ENCODE measurements at regions not wholly inside any gene's neighbourhood (a gene's known extent, or its start where the extent isn't known, plus 50 kb on each side); places are given as distances from the start of the nearest gene placed in this dataset.

- Histone ChIP-seq H2BK20ac (ENCODE audit: low read depth, low read length, poor library complexity, severe bottlenecking) (no peak overlapping the region), H3K27me3 (ENCODE audit: insufficient read depth, low read length) (no peaks in the 10 kb centered on the region), H2BK12ac (ENCODE audit: insufficient read length, low read depth, low read length) (no peak overlapping the region), H2AFZ (ENCODE audit: low read length) (no peak overlapping the region), H3K18ac (ENCODE audit: insufficient read length, low read depth, low read length) (no peak overlapping the region), H4K5ac (ENCODE audit: insufficient read length, low read depth, low read length) (no peak overlapping the region), H2AK5ac (ENCODE audit: insufficient read length, low read length) (no peak overlapping the region), H3K4me1 (ENCODE audit: insufficient read depth, low read length) (no peaks in the 10 kb centered on the region), H3K23me2 (ENCODE audit: insufficient read length, low read depth, low read length, poor library complexity, severe bottlenecking) (no peaks in the 10 kb centered on the region), H3K23ac (ENCODE audit: insufficient read length, low read depth, low read length) (no peak overlapping the region), H4K91ac (ENCODE audit: insufficient read length, low read depth, low read length) (no peak overlapping the region), H3K9me3 (ENCODE audit: control insufficient read depth, low read depth, low read length) (no peaks in the 10 kb centered on the region), H3K4me2 (ENCODE audit: insufficient read depth, insufficient read length, low read length) (no peak overlapping the region), H3K4ac (ENCODE audit: low read depth, low read length) (no peak overlapping the region), H3K79me2 (ENCODE audit: insufficient read depth, low read length) (no peaks in the 10 kb centered on the region), H4K8ac (replicated peaks; ENCODE audit: insufficient read length, low read depth, low read length) (no peak overlapping the region), H2BK120ac (ENCODE audit: low read depth, low read length, poor library complexity, severe bottlenecking) (no peak overlapping the region), H4K20me1 (ENCODE audit: control insufficient read depth, insufficient read depth, insufficient read length) (no peaks in the 10 kb centered on the region), H3K9ac (ENCODE audit: extremely low read depth, insufficient read length, low read length) (no peak overlapping the region), H2BK5ac (ENCODE audit: insufficient read length, low read length) (no peak overlapping the region), H3K14ac (ENCODE audit: insufficient read depth, low read length) (no peak overlapping the region), H3K79me1 (ENCODE audit: insufficient read depth, low read depth, low read length, poor library complexity, severe bottlenecking) (no peaks in the 10 kb centered on the region), H3K27ac (ENCODE audit: insufficient read length, low read depth, low read length) (no peak overlapping the region), H2BK15ac (ENCODE audit: low read depth, low read length) (no peak overlapping the region), H3K56ac (ENCODE audit: insufficient read length, low read depth, low read length) (no peak overlapping the region), H3T11ph (ENCODE audit: low read length) (no peak overlapping the region)
- no peak for DNase-seq
- Mint-ChIP-seq H3K4me3 (no peak overlapping the region), H3K27ac (no peak overlapping the region), H3K4me1 (no peaks in the 10 kb centered on the region), H3K36me3 (ENCODE audit: insufficient read depth in 1 of 3, low read depth in 3 of 3) (no peaks in the 10 kb centered on the region), H3K27me3 (ENCODE audit: low read depth) (no peaks in the 10 kb centered on the region), H3K9me3 (no peaks in the 10 kb centered on the region)
- WGBS (ENCODE audit: extremely low coverage, insufficient read length, low lambda C conversion rate) = no CpG with 5 or more reads among the region's 1 CpG
- no peak for TF ChIP-seq CTCF (conservative IDR thresholded peaks at IDR 0.05)
Measured at GRCh38 chr17:63333869-63334268, 112.2 kb downstream of the CYB561 start.
